Common myeloid progenitor, CD34-positive (primary cell): ENCODE measurements at regions not wholly inside any gene's neighbourhood (a gene's known extent, or its start where the extent isn't known, plus 50 kb on each side); places are given as distances from the start of the nearest gene placed in this dataset.

Experiments
- CTCF ChIA-PET: fragments of 350-600 bp; sonication (Branson Sonifier 250); formaldehyde crosslinking; loops from one replicate; lab custom pipeline; 2021; ENCODE audit warnings: antibody characterized with exemption; lab: Charles Lee
- POLR2A ChIA-PET: fragments of 350-600 bp; sonication (Branson Sonifier 250); formaldehyde crosslinking; loops from one replicate; lab custom pipeline; 2021; ENCODE audit warnings: antibody characterized with exemption; lab: Charles Lee
- DNase-seq, 3 donors: peaks; one replicate each; pipeline versions ENCODE4 v3.0.0 to v3.0.0-alpha.2; 2013
- H3K27ac ChIP-seq, 2 experiments: 1 replicate in 1 of 2; 2 replicates in 1 of 2; pipeline ENCODE4 v1.7.0; 2013; ENCODE audit warnings: inconsistent platforms in 2 of 2, low read length in 2 of 2, mild to moderate bottlenecking in 2 of 2, low read depth in 1 of 2, moderate library complexity in 1 of 2; ENCODE audit not compliant: severe bottlenecking in 2 of 2, insufficient read depth in 1 of 2, poor library complexity in 1 of 2
- H3K27me3 ChIP-seq, 5 experiments: replicated peaks in 2 of 5; 1 replicate in 3 of 5; 2 replicates in 2 of 5; pipeline versions ENCODE4 v1.6.1 to v1.7.0; 2013; ENCODE audit warnings: low read length in 4 of 5, mild to moderate bottlenecking in 2 of 5, moderate library complexity in 2 of 5, inconsistent platforms in 1 of 5; ENCODE audit not compliant: insufficient read depth in 5 of 5, control insufficient read depth in 4 of 5
- H3K36me3 ChIP-seq, 4 experiments: 1 replicate in 2 of 4; 2 replicates in 2 of 4; pipeline versions ENCODE4 v1.6.1 to v1.7.0; 2013; ENCODE audit warnings: low read length in 3 of 4, control low read depth in 1 of 4, mild to moderate bottlenecking in 1 of 4; ENCODE audit not compliant: control insufficient read depth in 4 of 4, insufficient read depth in 4 of 4
- H3K4me1 ChIP-seq, 4 experiments: 1 replicate in 3 of 4; 2 replicates in 1 of 4; pipeline versions ENCODE4 v1.6.1 to v1.7.1; 2013; ENCODE audit warnings: low read length in 3 of 4, mild to moderate bottlenecking in 3 of 4, control low read depth in 1 of 4, inconsistent platforms in 1 of 4, moderate library complexity in 1 of 4; ENCODE audit not compliant: control insufficient read depth in 4 of 4, insufficient read depth in 4 of 4; ENCODE audit errors: control extremely low read depth in 1 of 4
- H3K4me3 ChIP-seq, 7 experiments: 1 replicate in 4 of 7; 2 replicates in 3 of 7; pipeline versions ENCODE4 v1.5.1 to v1.7.0; 2013; ENCODE audit warnings: mild to moderate bottlenecking in 7 of 7, low read length in 6 of 7, moderate library complexity in 6 of 7, inconsistent platforms in 2 of 7, low read depth in 2 of 7, control low read depth in 1 of 7; ENCODE audit not compliant: insufficient read depth in 4 of 7, control insufficient read depth in 1 of 7; ENCODE audit errors: extremely low read depth in 1 of 7
- H3K9me3 ChIP-seq, 5 experiments: 1 replicate in 4 of 5; 2 replicates in 1 of 5; pipeline versions ENCODE4 v1.6.1 to v1.7.1; 2013; ENCODE audit warnings: low read length in 4 of 5, mild to moderate bottlenecking in 2 of 5, inconsistent platforms in 1 of 5, low read depth in 1 of 5, moderate library complexity in 1 of 5; ENCODE audit not compliant: control insufficient read depth in 4 of 5, insufficient read depth in 2 of 5; ENCODE audit errors: control extremely low read depth in 1 of 5
- WGBS: methylation state at CpG from one replicate; pipeline ENCODE4 v1.1.5; 2013; ENCODE audit not compliant: insufficient coverage; 5-methylcytosine and 5-hydroxymethylcytosine counted together

DNA sequence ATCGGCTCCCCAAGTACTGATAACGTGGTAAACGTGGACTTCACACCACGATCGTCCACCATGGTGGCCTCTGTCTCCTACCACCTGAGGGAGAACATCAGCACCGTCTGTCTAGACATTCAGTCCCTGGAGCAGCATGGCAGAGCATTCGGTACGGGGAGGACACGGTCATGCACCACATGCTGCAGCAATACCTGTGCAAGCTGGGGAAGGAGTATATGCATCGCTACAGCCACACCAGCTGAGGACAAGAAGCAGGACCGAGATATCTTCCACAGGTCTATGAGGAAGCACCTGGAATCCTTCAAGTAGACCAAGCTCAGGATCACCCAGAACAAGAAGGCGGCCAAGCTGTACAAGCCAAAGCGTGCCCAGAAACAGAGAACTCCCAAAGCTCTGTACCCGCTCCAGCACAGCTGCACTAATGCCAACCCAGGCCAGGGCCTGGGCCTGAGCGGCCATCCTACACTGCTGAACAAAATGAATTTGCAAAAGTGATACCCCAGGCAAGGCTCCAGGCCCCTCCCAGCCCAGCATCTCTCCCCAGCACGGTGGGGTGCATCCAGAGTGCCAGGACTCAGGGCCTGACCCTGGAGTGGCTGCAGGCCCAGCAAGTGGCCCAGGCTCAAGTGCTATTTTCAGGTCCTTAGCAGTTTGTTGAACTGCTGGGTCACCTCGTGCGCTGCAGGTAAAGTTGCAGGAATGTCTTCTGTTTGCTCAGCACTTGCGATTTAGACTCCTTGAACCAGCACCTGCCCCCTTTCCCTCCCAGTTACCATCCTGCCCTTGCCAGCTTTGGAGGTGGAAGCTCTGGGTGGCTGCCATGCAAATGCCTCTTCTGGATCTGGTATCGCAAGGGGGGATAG, 119.3 kb upstream of the SERPIND1 start:
- H3K27ac ChIP-seq: no peak overlapping the region
- ChIA-PET POLR2A (no interaction called here), CTCF (no interaction called here)
- peaks cover 0 to 18% (median 3%) of the 10 kb centered on the region in 5 experiments for H3K27me3 ChIP-seq
- 95% methylated on average over 14 of the region's 20 CpGs for WGBS
- H3K9me3 ChIP-seq: no peaks in the 10 kb centered on the region
- H3K36me3 ChIP-seq: no peaks in the 10 kb centered on the region
- DNase-seq: no peak
- H3K4me1 ChIP-seq: no peaks in the 10 kb centered on the region
- H3K4me3 ChIP-seq: no peak overlapping the region

DNA sequence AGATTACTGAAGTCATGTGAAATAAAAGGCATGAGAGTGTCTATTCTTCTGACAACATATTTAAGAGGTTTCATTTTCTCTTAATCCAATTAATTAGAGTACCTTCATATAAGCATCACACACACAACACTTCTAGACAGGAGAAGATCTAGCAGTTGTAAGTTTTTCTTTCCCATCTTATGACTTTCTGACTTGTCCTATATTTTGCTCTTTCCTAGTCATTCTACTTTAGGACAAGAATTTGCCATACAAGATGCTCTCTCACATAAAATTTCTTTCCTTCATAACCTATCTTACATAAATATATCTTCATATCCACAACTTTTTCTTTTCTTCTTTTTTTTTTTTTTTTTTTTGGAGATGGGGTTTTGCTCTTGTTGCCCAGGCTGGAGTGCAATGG, 118.3 kb upstream of the SERPIND1 start:
- no peak for DNase-seq
- Histone ChIP-seq H3K4me1 (no peaks in the 10 kb centered on the region), H3K9me3 (no peaks in the 10 kb centered on the region), H3K36me3 (no peaks in the 10 kb centered on the region), H3K27ac (no peak overlapping the region), H3K4me3 (no peak overlapping the region), H3K27me3 (peaks cover 2 to 19% (median 6%) of the 10 kb centered on the region in 5 experiments)
- ChIA-PET CTCF (no interaction called here), POLR2A (no interaction called here)

DNA sequence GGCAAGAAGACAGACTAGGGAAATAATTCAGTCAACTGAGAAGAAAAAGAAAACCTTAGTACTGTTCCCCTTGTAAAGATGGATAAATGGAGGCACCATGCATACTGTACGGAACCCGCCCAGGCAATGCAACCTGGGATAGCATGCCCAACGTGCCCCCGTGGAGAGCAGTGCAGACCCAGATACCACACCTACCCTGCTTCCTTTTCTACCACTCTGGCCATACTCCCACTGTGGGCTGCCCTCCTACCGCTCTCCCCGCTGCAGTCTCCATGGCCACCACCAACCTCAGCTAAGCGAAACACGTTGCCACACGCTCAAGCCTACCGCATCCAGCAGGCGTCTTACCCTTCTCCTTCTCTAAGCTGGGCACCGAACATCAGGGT, 117.4 kb upstream of the SERPIND1 start:
- WGBS: 97% methylated on average over 12 of the region's 12 CpGs
- peak in 2 of 3 donors; percentile 21 to 30 for DNase-seq
- Histone ChIP-seq H3K27ac (no peak overlapping the region), H3K4me3 (no peak overlapping the region), H3K36me3 (no peaks in the 10 kb centered on the region), H3K27me3 (peaks cover 2 to 23% (median 6%) of the 10 kb centered on the region in 5 experiments), H3K4me1 (no peaks in the 10 kb centered on the region), H3K9me3 (no peaks in the 10 kb centered on the region)
- CTCF ChIA-PET: no interaction called here
- POLR2A ChIA-PET: no interaction called here

DNA sequence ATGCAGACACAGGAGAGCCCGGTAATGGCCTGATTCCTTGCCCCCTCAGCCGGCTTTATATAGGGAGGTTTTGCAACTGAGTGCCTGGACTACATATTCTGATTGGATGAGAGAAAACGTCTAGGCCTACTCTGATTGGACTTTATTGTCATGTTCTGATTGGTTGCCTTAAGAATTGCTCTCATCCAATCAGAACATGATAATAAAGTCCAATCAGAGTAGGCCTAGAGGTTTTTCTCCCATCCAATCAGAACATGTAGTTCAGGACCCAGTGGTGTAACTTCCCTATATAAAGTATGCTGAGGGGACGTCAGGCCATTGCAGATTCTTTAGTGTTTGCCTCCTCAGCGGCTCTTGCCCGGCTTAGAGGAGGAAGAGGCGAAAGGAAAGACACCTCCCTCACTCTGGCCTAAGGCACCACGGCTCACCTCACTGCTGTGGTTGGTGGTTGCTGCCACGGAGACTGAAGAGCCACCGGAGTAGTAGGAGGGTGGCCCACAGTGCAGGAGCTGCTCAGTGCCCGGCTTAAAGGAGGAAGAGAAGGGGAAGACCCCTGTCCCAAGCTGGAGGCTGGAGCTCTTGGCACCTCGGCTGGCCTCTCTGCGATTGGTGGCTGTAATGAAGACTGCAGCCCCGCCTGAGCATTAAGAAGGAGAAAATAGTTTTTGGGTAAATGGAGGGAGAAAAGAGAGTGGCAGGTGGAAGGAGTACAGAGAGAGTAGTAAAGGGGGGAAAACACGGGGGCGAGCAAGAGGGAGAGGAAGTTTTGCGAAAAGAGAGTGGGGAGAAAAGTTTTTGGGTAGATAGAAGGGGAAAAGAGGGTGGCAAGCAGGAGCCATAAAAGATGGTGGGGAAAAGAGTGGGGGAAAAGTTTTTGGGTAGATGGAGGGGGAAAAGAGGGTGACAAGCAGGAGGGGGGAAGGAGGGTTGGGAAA, 116.7 kb upstream of the SERPIND1 start:
- peaks cover 2 to 24% (median 6%) of the 10 kb centered on the region in 5 experiments for H3K27me3 ChIP-seq
- H3K9me3 ChIP-seq: no peaks in the 10 kb centered on the region
- POLR2A ChIA-PET: no interaction called here
- CTCF ChIA-PET: no interaction called here
- H3K4me3 ChIP-seq: no peak overlapping the region
- no peaks in the 10 kb centered on the region for H3K4me1 ChIP-seq
- no peak overlapping the region for H3K27ac ChIP-seq
- 93% methylated on average over 13 of the region's 17 CpGs for WGBS
- no peaks in the 10 kb centered on the region for H3K36me3 ChIP-seq
- DNase-seq: peak in 2 of 3 donors; percentile 13 to 26
